Esophagus muscularis mucosa (tissue), 4 donors: ENCODE measurements at regions not wholly inside any gene's neighbourhood (a gene's known extent, or its start where the extent isn't known, plus 50 kb on each side); places are given as distances from the start of the nearest gene placed in this dataset.

Experiments used
- DNase-seq: peaks from one replicate; pipeline ENCODE4 v3.0.0-alpha.2; 2017; ENCODE audit errors: extremely low spot score
- H3K27ac ChIP-seq, 4 donors: fragments of 200-600 bp; sonication (generic); replicated peaks in 1 of 4; 1 replicate in 3 of 4; 2 replicates in 1 of 4; pipeline ENCODE4 v1.5.1; 2016 to 2019; ENCODE audit warnings: mild to moderate bottlenecking in 1 of 4
- H3K27me3 ChIP-seq, 4 donors: fragments of 200-600 bp; sonication (generic); one replicate each; pipeline versions ENCODE4 v1.5.1 to v1.6.0; 2016 to 2019
- H3K36me3 ChIP-seq, 4 donors: fragments of 200-600 bp; sonication (generic); one replicate each; pipeline ENCODE4 v1.5.1; 2016 to 2019
- H3K4me1 ChIP-seq, 4 donors: fragments of 200-600 bp; sonication (generic); one replicate each; pipeline ENCODE4 v1.5.1; 2016 to 2019
- H3K4me3 ChIP-seq, 4 donors: fragments of 200-600 bp; sonication (generic); 1 replicate in 2 of 4; 2 replicates in 2 of 4; pipeline ENCODE4 v1.5.1; 2016 to 2019; ENCODE audit warnings: mild to moderate bottlenecking in 4 of 4, moderate library complexity in 1 of 4
- H3K9me3 ChIP-seq, 4 donors: fragments of 200-600 bp; sonication (generic); 1 replicate in 3 of 4; 2 replicates in 1 of 4; pipeline ENCODE4 v1.5.1; 2016 to 2019
- EP300 ChIP-seq: sonication (generic); formaldehyde crosslinking; IDR thresholded peaks from one replicate; pipeline ENCODE4 v1.6.1; 2017; ENCODE audit warnings: antibody characterized with exemption
- POLR2A ChIP-seq: fragments of 450-650 bp; IDR thresholded peaks from one replicate; pipeline ENCODE4 v1.6.1; 2017; ENCODE audit warnings: antibody characterized with exemption, moderate library complexity, mild to moderate bottlenecking, low read depth
- POLR2AphosphoS5 ChIP-seq, 2 donors: sonication (generic); formaldehyde crosslinking; IDR thresholded peaks; one replicate each; pipeline ENCODE4 v1.6.1; 2017; ENCODE audit warnings: antibody characterized with exemption in 2 of 2
- WGBS: methylation state at CpG from one replicate; pipeline ENCODE4 v1.1.5; 2018; 5-methylcytosine and 5-hydroxymethylcytosine counted together
- intact Hi-C: fragments of 100-400 bp; cut with DNase I; formaldehyde crosslinking; loops from one replicate; pipeline ENCODE4 v1.15.1; 2023
- TF ChIP-seq, protein P1 (sequence below), 3 experiments: fragments of 200-600 bp in 2 of 3; fragments of 450-650 bp in 1 of 3; sonication (generic) in 2 of 3; IDR thresholded peaks; one replicate each; pipeline ENCODE4 v1.5.1; 2017 to 2019; ENCODE audit warnings: antibody characterized with exemption in 3 of 3, mild to moderate bottlenecking in 2 of 3, moderate library complexity in 1 of 3

DNA sequence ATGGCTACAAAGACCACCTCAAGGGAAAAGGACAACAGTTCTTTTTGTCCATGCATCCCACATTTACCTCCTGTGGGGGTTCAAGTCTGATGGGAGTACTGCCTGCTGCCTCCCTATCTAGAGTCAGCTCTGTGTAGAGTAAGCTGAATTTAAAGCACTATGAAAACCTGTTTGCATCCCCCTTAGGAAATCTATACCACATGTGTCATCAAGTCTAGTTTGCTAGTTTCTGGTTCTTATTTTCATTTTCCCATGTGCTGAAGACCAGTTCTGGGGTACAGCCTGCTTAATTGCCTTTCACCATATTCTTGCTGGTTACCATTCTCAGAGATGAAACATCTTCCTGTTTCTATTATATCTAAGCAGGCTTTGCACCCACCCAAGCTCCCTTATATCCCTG, 470.3 kb downstream of the MBD2 start:
- Histone ChIP-seq H3K9me3 (no peaks in the 10 kb centered on the region), H3K27ac (no peak overlapping the region), H3K27me3 (no peaks in the 10 kb centered on the region), H3K36me3 (no peaks in the 10 kb centered on the region), H3K4me3 (no peak overlapping the region), H3K4me1 (peaks cover 0 to 4% (median 2%) of the 10 kb centered on the region in 4 donors)
- intact Hi-C loops = no loop called here
- no peak for TF ChIP-seq POLR2A
- TF ChIP-seq EP300 = no peak
- TF ChIP-seq, protein P1, sequence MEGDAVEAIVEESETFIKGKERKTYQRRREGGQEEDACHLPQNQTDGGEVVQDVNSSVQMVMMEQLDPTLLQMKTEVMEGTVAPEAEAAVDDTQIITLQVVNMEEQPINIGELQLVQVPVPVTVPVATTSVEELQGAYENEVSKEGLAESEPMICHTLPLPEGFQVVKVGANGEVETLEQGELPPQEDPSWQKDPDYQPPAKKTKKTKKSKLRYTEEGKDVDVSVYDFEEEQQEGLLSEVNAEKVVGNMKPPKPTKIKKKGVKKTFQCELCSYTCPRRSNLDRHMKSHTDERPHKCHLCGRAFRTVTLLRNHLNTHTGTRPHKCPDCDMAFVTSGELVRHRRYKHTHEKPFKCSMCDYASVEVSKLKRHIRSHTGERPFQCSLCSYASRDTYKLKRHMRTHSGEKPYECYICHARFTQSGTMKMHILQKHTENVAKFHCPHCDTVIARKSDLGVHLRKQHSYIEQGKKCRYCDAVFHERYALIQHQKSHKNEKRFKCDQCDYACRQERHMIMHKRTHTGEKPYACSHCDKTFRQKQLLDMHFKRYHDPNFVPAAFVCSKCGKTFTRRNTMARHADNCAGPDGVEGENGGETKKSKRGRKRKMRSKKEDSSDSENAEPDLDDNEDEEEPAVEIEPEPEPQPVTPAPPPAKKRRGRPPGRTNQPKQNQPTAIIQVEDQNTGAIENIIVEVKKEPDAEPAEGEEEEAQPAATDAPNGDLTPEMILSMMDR (IDR thresholded peaks at IDR 0.05) = no peak
- no peak for TF ChIP-seq POLR2AphosphoS5 (IDR thresholded peaks at IDR 0.05)
- no peak for DNase-seq

DNA sequence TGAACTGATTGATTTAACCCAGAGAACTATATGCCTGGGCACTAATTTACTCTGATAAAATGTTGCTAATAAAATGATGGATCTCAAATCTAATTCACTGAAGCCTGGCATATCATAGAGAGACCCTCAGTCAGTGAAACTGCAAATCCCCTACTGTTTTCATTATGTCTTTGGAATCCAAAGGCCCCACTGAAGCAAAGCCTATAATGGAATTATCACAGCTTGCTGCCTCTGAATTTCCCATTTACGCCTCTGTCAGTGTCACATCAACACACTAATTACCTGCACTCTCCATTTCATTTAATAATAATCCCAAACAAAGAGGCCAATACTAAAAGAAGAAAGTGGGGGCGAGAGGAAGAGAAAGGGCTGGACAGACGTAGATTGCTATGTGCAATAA, 470.9 kb downstream of the MBD2 start:
- no peaks in the 10 kb centered on the region for H3K27me3 ChIP-seq
- 68% methylated on average over 3 of the region's 3 CpGs for WGBS
- peaks cover 0 to 4% (median 2%) of the 10 kb centered on the region in 4 donors for H3K4me1 ChIP-seq
- no peaks in the 10 kb centered on the region for H3K9me3 ChIP-seq
- TF ChIP-seq, protein P1 (IDR thresholded peaks at IDR 0.05) = no peak
- no peak for TF ChIP-seq POLR2AphosphoS5 (IDR thresholded peaks at IDR 0.05)
- no peak for TF ChIP-seq POLR2A
- TF ChIP-seq EP300 = no peak
- no peak for DNase-seq
- intact Hi-C loops = no loop called here
- H3K27ac ChIP-seq = no peak overlapping the region
- no peaks in the 10 kb centered on the region for H3K36me3 ChIP-seq
- no peak overlapping the region for H3K4me3 ChIP-seq

DNA sequence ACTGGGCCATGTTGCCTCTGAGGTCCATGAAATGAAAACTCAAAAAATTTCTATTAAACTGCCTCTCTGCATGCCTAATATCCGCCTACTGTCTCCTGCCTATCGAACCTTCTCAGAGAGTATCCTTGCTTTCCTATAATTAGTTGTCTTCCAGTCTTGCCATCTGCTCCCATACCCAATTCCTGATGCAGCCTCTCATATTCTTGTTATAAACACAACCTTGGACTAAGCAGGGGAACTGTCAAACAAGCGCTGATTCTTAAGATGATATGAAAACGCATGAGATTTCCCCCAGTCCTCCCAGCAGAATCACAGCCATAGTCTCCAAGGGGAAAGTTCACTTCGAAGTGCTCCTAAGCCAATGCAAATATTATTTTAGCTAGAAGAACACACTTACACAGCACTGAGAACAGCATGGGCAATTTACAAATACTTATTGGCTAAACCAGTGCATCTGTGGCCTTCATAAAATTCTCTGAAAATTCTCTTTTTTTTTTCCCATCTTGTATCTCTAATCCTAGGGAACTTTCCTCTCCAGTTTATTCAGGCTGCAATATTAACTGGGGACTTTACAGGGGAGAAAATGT, 471.6 kb downstream of the MBD2 start:
- no peak overlapping the region for H3K4me3 ChIP-seq
- peaks cover 0 to 4% (median 2%) of the 10 kb centered on the region in 4 donors for H3K4me1 ChIP-seq
- WGBS = 56% methylated on average over 5 of the region's 5 CpGs
- TF ChIP-seq, protein P1 (IDR thresholded peaks at IDR 0.05) = no peak
- TF ChIP-seq EP300 = no peak
- TF ChIP-seq POLR2A = no peak
- no peak for TF ChIP-seq POLR2AphosphoS5 (IDR thresholded peaks at IDR 0.05)
- DNase-seq = no peak
- intact Hi-C loops = no loop called here
- H3K36me3 ChIP-seq = no peaks in the 10 kb centered on the region
- H3K9me3 ChIP-seq = no peaks in the 10 kb centered on the region
- H3K27ac ChIP-seq = no peak overlapping the region
- no peaks in the 10 kb centered on the region for H3K27me3 ChIP-seq

DNA sequence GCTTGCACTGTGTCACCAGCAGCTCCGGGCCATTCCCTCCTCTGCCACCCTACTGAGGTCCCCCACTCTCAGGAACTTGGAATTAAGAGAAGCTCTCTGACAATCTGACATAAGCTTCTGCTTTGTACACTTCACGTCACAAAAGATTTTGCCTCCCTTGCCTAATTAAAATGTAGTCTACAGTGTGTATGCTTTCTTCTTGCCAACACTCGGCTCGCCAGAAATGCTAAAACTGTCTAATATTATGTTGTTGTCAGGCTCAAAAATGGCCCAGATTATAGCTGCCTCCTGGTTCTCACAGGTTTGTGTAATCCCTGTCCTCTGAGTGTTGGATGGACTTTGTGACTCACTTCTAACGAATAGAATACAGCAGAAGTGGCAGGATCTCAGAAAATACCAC, 474.7 kb downstream of the MBD2 start:
- H3K27me3 ChIP-seq = no peaks in the 10 kb centered on the region
- intact Hi-C loops = no loop called here
- H3K4me1 ChIP-seq = peaks cover 0 to 4% (median 0%) of the 10 kb centered on the region in 4 donors
- no peak overlapping the region for H3K27ac ChIP-seq
- 82% methylated on average over 5 of the region's 5 CpGs for WGBS
- no peaks in the 10 kb centered on the region for H3K36me3 ChIP-seq
- no peak for TF ChIP-seq EP300
- no peak for TF ChIP-seq POLR2AphosphoS5 (IDR thresholded peaks at IDR 0.05)
- TF ChIP-seq POLR2A = no peak
- TF ChIP-seq, protein P1 (IDR thresholded peaks at IDR 0.05) = no peak
- DNase-seq = no peak
- H3K4me3 ChIP-seq = no peak overlapping the region
- H3K9me3 ChIP-seq = no peaks in the 10 kb centered on the region

DNA sequence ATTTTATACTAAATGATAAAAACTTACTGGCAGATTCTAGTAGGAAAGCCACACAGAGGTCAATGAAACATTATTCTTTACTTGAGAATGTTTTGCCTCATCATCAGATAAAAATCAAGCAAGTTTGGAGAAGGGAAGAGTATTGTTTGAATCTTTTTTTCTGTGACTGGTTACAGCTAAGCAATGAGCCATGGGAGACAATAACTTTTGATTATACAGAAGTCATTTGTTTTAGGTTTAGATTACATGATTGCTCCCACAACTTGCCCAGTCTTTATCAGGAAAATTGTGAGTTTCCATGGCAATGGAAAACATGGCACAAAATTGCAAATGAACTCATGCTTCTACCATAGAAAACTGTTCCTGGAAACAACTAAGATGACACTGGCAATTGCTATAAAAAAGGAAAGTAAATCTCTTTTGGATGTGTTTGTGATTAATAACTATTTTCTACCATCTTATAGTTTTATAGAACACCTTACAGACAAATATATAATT, 476.8 kb downstream of the MBD2 start:
- no peaks in the 10 kb centered on the region for H3K9me3 ChIP-seq
- no peaks in the 10 kb centered on the region for H3K27me3 ChIP-seq
- DNase-seq = no peak
- no peaks in the 10 kb centered on the region for H3K36me3 ChIP-seq
- no peak overlapping the region for H3K27ac ChIP-seq
- H3K4me3 ChIP-seq = no peak overlapping the region
- no peaks in the 10 kb centered on the region for H3K4me1 ChIP-seq
- TF ChIP-seq, protein P1 (IDR thresholded peaks at IDR 0.05) = no peak
- intact Hi-C loops = no loop called here
